Heart left ventricle (tissue), 13 donors: ENCODE measurements at regions not wholly inside any gene's neighbourhood (a gene's known extent, or its start where the extent isn't known, plus 50 kb on each side); places are given as distances from the start of the nearest gene placed in this dataset.

Experiments
- CTCF ChIP-seq, 12 donors: fragments of 200-600 bp; sonication (generic) in 4 of 12; IDR thresholded peaks; one replicate each; pipeline versions ENCODE4 v1.5.0 to v1.8.0; 2018 to 2022; ENCODE audit warnings: antibody characterized with exemption in 12 of 12, mild to moderate bottlenecking in 5 of 12
- POLR2A ChIP-seq, 2 donors: fragments of 450-650 bp; IDR thresholded peaks; one replicate each; pipeline ENCODE4 v1.6.1; 2017; ENCODE audit warnings: antibody characterized with exemption in 2 of 2, mild to moderate bottlenecking in 2 of 2, moderate library complexity in 2 of 2
- donor health status: ischemic (EF 13 %, LVEDD 7.1; RV severe dilation, severe dysfunction).
- donor health status: DM: no; HTN: yes; CAD: no.
- donor health status: DM: no; HTN: no; CAD: no.
- donor health status: ischemic (EF 25% LVEDD 6.9; RV normal size, moderate dysfunction).
- donor health status: ischemic (EF 25% LVEDD 5.7; RV mildly dilated, moderate dysfunction).
- donor health status: ischemic (EF 35%, LVEDD 5.7; RV mildly dilated, moderate dysfunction).
- donor health status: nonischemic (EF 11% LVEDD 7.7; RV severe dilation, severe dysfunction).
- donor health status: DM: yes; HTN: yes; CAD: no.
- donor health status: PGD.
- donor health status: ischemic (EF 29% LVEDD 5.4; RV normal size, mild dysfunction).
- donor health status: nonischemic (EF 23%, LVEDD 6.1; RV moderate dilation, normal function).

- TF ChIP-seq CTCF (IDR thresholded peaks at IDR 0.05), result no peak
- no peak for TF ChIP-seq POLR2A (IDR thresholded peaks at IDR 0.05)
Observed at GRCh38 chr2:217739741-217740140, 263.1 kb downstream of the TNS1 start.
